ENCODE measurements at regions not wholly inside any gene's neighbourhood (a gene's known extent, or its start where the extent isn't known, plus 50 kb on each side); places are given as distances from the start of the nearest gene placed in this dataset.

DNA sequence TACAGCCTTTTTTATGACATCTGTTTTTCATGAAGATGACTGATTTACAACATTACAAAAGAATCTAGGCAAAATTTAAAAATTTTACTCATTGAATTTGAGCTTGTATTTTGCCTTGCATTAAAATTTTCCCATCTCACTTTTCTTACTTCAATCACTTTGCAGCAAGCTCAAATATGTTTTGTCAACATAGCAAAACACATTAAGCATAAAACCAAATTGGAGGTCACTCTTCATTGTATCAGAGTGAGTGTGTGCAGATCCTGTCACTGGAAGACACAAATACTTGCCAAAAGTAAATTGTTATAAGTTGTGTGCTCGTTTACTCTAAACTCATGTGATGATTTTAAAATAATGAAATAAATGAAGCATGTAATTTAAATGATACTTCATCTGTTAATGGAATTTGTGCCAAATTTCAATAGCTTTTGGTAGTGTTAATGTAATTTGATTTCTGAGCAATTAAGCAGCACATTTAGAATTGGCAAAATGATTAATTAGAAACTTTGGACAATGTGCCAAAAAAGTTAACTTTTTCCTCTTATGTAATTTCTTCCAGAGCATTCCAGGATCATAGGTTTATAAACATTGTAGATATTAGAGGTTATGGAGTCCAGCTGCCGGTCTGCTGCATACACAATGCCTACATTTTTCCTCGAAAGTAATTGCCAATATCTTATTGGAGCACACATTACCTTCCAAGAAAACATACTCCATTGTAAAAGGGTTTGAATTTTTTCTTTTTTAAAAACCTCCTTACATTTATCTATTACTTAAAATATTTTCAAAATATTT lies 1078.2 kb upstream of the LRRTM3 start:
- TF ChIP-seq, protein P1, sequence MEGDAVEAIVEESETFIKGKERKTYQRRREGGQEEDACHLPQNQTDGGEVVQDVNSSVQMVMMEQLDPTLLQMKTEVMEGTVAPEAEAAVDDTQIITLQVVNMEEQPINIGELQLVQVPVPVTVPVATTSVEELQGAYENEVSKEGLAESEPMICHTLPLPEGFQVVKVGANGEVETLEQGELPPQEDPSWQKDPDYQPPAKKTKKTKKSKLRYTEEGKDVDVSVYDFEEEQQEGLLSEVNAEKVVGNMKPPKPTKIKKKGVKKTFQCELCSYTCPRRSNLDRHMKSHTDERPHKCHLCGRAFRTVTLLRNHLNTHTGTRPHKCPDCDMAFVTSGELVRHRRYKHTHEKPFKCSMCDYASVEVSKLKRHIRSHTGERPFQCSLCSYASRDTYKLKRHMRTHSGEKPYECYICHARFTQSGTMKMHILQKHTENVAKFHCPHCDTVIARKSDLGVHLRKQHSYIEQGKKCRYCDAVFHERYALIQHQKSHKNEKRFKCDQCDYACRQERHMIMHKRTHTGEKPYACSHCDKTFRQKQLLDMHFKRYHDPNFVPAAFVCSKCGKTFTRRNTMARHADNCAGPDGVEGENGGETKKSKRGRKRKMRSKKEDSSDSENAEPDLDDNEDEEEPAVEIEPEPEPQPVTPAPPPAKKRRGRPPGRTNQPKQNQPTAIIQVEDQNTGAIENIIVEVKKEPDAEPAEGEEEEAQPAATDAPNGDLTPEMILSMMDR (IDR thresholded peaks at IDR 0.05) = no peak
- TF ChIP-seq POLR2A (IDR thresholded peaks at IDR 0.05) = no peak

All from esophagus squamous epithelium (tissue), 4 donors.